HepG2 (cell line): ENCODE measurements at regions not wholly inside any gene's neighbourhood (a gene's known extent, or its start where the extent isn't known, plus 50 kb on each side); places are given as distances from the start of the nearest gene placed in this dataset.

ENCODE experiments used
- ATAC-seq: fragments of 200-7000 bp; cut with Tn5 transposase; 3 replicates; pipeline ENCODE4 v1.9.1; 2020; ENCODE audit warnings: mild to moderate bottlenecking, moderate library complexity
- BruUV-seq: library from RNA; stranded (reverse); fragments of 400-500 nt; replicated peaks from 2 replicates; lab custom pipeline; 2021; lab: Mats Ljungman, UMichigan
- CTCF ChIA-PET: fragments of 300-600 bp; formaldehyde crosslinking; extraction: SDS; loops from one replicate; lab custom pipeline; 2021; ENCODE audit warnings: low total read pairs, inconsistent platforms, low intra/inter-chr PET ratio; lab: Yijun Ruan, JAX
- POLR2A ChIA-PET: fragments of 350-600 bp; sonication (Branson Sonifier 250); formaldehyde crosslinking; loops from one replicate; lab custom pipeline; 2020; ENCODE audit warnings: antibody characterized with exemption, inconsistent platforms; lab: Yijun Ruan, JAX
- DNase-seq: peaks from one replicate; pipeline ENCODE4 v3.0.0-alpha.2; 2015; ENCODE audit warnings: low spot score
- FAIRE-seq: peaks from 3 replicates; lab custom pipeline; 2011; peaks lifted over from hg19 to GRCh38; lab: Jason Lieb, UNC
- H2AFZ ChIP-seq: one replicate; pipeline ENCODE4 v1.6.1; 2011; ENCODE audit warnings: low read length, inconsistent platforms
- H3K27ac ChIP-seq: fragments of 300-600 bp; 3 replicates; pipeline ENCODE4 v1.8.0; 2011; ENCODE audit warnings: mixed run types, mild to moderate bottlenecking, mixed read lengths, low read length, inconsistent platforms; ENCODE audit not compliant: insufficient read depth; ENCODE audit errors: extremely low read length
- H3K27me3 ChIP-seq, 2 experiments: fragments of 200-600 bp in 1 of 2; 2 replicates in 1 of 2; 3 replicates in 1 of 2; pipeline versions ENCODE4 v1.6.0 to v1.8.0; 2011; ENCODE audit warnings: low read length in 2 of 2, mild to moderate bottlenecking in 2 of 2, moderate library complexity in 2 of 2, inconsistent platforms in 1 of 2; ENCODE audit not compliant: insufficient read depth in 2 of 2, control insufficient read depth in 1 of 2
- H3K36me3 ChIP-seq, 2 experiments: fragments of 200-600 bp in 1 of 2; replicated peaks in 1 of 2; 2 replicates in 1 of 2; 3 replicates in 1 of 2; pipeline versions ENCODE4 v1.5.1 to v1.8.0; 2011; ENCODE audit warnings: low read length in 2 of 2, inconsistent platforms in 1 of 2; ENCODE audit not compliant: insufficient read depth in 2 of 2, control insufficient read depth in 1 of 2
- H3K4me1 ChIP-seq: 2 replicates; pipeline ENCODE4 v1.5.1; 2012; ENCODE audit warnings: low read length, inconsistent platforms; ENCODE audit not compliant: insufficient read depth
- H3K4me2 ChIP-seq: 2 replicates; pipeline ENCODE4 v1.6.0; 2011; ENCODE audit warnings: low read depth, low read length, inconsistent platforms
- H3K4me3 ChIP-seq, 3 experiments: fragments of 200-600 bp in 1 of 3; sonication (generic), shearing (Covaris generic) in 1 of 3; replicated peaks in 1 of 3; 2 replicates each; pipeline ENCODE4 v1.5.1; 2011 to 2016; ENCODE audit warnings: low read length in 3 of 3, inconsistent platforms in 2 of 3, low read depth in 2 of 3, mild to moderate bottlenecking in 2 of 3, control low read depth in 1 of 3, mixed read lengths in 1 of 3; ENCODE audit not compliant: insufficient read depth in 1 of 3
- H3K79me2 ChIP-seq: one replicate; pipeline ENCODE4 v1.6.1; 2011; ENCODE audit warnings: low read length, inconsistent platforms; ENCODE audit not compliant: insufficient read depth
- H3K9ac ChIP-seq: 2 replicates; pipeline ENCODE4 v1.6.0; 2011; ENCODE audit warnings: mild to moderate bottlenecking, low read depth, low read length, inconsistent platforms; ENCODE audit not compliant: insufficient read depth
- H3K9me3 ChIP-seq: 2 replicates; pipeline ENCODE4 v1.5.1; 2012; ENCODE audit warnings: mild to moderate bottlenecking, low read length
- H4K20me1 ChIP-seq: 2 replicates; pipeline ENCODE4 v1.6.0; 2011; ENCODE audit warnings: inconsistent platforms, mild to moderate bottlenecking, low read length, moderate library complexity; ENCODE audit not compliant: insufficient read depth
- AKAP8 ChIP-seq: sonication (generic); formaldehyde crosslinking; IDR thresholded peaks from 2 replicates; pipeline ENCODE4 v1.5.1; 2020; ENCODE audit warnings: mild to moderate bottlenecking, missing genetic modification reagents
- ATF7 ChIP-seq, 2 experiments: fragments of 450-650 bp in 1 of 2; sonication (generic) in 1 of 2; formaldehyde crosslinking in 1 of 2; IDR thresholded peaks; 2 replicates each; pipeline versions ENCODE4 v1.4.0 to v1.6.1; 2016 to 2020; ENCODE audit warnings: antibody characterized with exemption in 1 of 2, mild to moderate bottlenecking in 1 of 2, missing genetic modification reagents in 1 of 2
- BCL6 ChIP-seq: IDR thresholded peaks from 2 replicates; pipeline ENCODE4 v1.6.1; 2016; ENCODE audit warnings: missing genetic modification reagents, missing compliant biosample characterization
- BHLHE40 ChIP-seq: IDR thresholded peaks from 2 replicates; pipeline ENCODE4 v1.6.1; 2011; ENCODE audit warnings: low read length, improper control_type of control experiment
- ELF4 ChIP-seq: sonication (generic); formaldehyde crosslinking; IDR thresholded peaks from 2 replicates; pipeline ENCODE4 v1.5.0; 2020; ENCODE audit warnings: missing genetic modification reagents, mild to moderate bottlenecking, moderate library complexity, borderline replicate concordance
- HDAC2 ChIP-seq: sonication (generic); formaldehyde crosslinking; IDR thresholded peaks from 2 replicates; pipeline ENCODE4 v1.4.0; 2020; ENCODE audit warnings: missing genetic modification reagents
- MTA1 ChIP-seq: sonication (generic); formaldehyde crosslinking; IDR thresholded peaks from 2 replicates; pipeline ENCODE4 v1.4.0; 2020; ENCODE audit warnings: missing genetic modification reagents, mild to moderate bottlenecking, borderline replicate concordance
- NFIC ChIP-seq: IDR thresholded peaks from 2 replicates; pipeline ENCODE4 v1.6.1; 2012; ENCODE audit warnings: mild to moderate bottlenecking, low read length, inconsistent platforms
- POLR2G ChIP-seq: fragments of 200-400 bp; formaldehyde crosslinking; IDR thresholded peaks from 2 replicates; pipeline ENCODE4 v1.6.1; 2018; ENCODE audit warnings: mild to moderate bottlenecking, low read depth, low read length, moderate library complexity
- SP4 ChIP-seq: sonication (generic); formaldehyde crosslinking; IDR thresholded peaks from 2 replicates; pipeline ENCODE4 v1.8.1; 2023; ENCODE audit warnings: mild to moderate bottlenecking, missing genetic modification reagents
- WIZ ChIP-seq: sonication (generic); formaldehyde crosslinking; IDR thresholded peaks from 2 replicates; pipeline ENCODE4 v1.5.1; 2020; ENCODE audit warnings: mild to moderate bottlenecking, missing genetic modification reagents
- ZFP36L1 ChIP-seq: sonication (generic); formaldehyde crosslinking; IDR thresholded peaks from 2 replicates; pipeline ENCODE4 v1.8.0; 2022; ENCODE audit warnings: mild to moderate bottlenecking, missing genetic modification reagents, moderate library complexity
- ZFP36L2 ChIP-seq: sonication (generic); formaldehyde crosslinking; IDR thresholded peaks from 2 replicates; pipeline ENCODE4 v1.4.0; 2020; ENCODE audit warnings: missing genetic modification reagents
- ZNF12 ChIP-seq: sonication (generic); formaldehyde crosslinking; IDR thresholded peaks from 2 replicates; pipeline ENCODE4 v1.5.0; 2020; ENCODE audit warnings: missing genetic modification reagents
- ZNF205 ChIP-seq: IDR thresholded peaks from 2 replicates; pipeline ENCODE4 v1.6.1; 2018; ENCODE audit warnings: missing biosample characterization, missing genetic modification reagents
- ZNF670 ChIP-seq: sonication (generic); formaldehyde crosslinking; IDR thresholded peaks from 2 replicates; pipeline ENCODE4 v1.8.0; 2022; ENCODE audit warnings: mild to moderate bottlenecking, missing genetic modification reagents, borderline replicate concordance
- ZNF746 ChIP-seq: sonication (generic); formaldehyde crosslinking; IDR thresholded peaks from 2 replicates; pipeline ENCODE4 v1.8.0; 2022; ENCODE audit warnings: mild to moderate bottlenecking, missing genetic modification reagents
- ZNF761 ChIP-seq: sonication (generic); formaldehyde crosslinking; conservative IDR thresholded peaks from 2 replicates; pipeline ENCODE4 v1.4.0; 2020; ENCODE audit warnings: mild to moderate bottlenecking, missing genetic modification reagents
- ZNF780A ChIP-seq: sonication (generic); formaldehyde crosslinking; IDR thresholded peaks from 2 replicates; pipeline ENCODE4 v1.8.0; 2022; ENCODE audit warnings: mild to moderate bottlenecking, missing genetic modification reagents, moderate library complexity
- WGBS: methylation state at CpG from one replicate; pipeline ENCODE4 v1.1.6; 2017; ENCODE audit warnings: low lambda C conversion rate; 5-methylcytosine and 5-hydroxymethylcytosine counted together
- in situ Hi-C: cut with HindIII; loops from 2 replicates; pipeline ENCODE4 v1.10.0; 2017; ENCODE audit warnings: low pct_unique_long_range_greater_than_20kb; ENCODE audit not compliant: extremely low pct_ligation_motif_present
- intact Hi-C: fragments of 100-400 bp; cut with micrococcal nuclease; formaldehyde crosslinking; loops from one replicate; pipeline ENCODE4 v1.10.0; 2022; ENCODE audit not compliant: unreplicated experiment
- TF ChIP-seq, protein P1 (sequence below): sonication (generic); formaldehyde crosslinking; IDR thresholded peaks from 2 replicates; pipeline ENCODE4 v1.4.0; 2020; ENCODE audit warnings: low read depth, mild to moderate bottlenecking, missing genetic modification reagents

DNA sequence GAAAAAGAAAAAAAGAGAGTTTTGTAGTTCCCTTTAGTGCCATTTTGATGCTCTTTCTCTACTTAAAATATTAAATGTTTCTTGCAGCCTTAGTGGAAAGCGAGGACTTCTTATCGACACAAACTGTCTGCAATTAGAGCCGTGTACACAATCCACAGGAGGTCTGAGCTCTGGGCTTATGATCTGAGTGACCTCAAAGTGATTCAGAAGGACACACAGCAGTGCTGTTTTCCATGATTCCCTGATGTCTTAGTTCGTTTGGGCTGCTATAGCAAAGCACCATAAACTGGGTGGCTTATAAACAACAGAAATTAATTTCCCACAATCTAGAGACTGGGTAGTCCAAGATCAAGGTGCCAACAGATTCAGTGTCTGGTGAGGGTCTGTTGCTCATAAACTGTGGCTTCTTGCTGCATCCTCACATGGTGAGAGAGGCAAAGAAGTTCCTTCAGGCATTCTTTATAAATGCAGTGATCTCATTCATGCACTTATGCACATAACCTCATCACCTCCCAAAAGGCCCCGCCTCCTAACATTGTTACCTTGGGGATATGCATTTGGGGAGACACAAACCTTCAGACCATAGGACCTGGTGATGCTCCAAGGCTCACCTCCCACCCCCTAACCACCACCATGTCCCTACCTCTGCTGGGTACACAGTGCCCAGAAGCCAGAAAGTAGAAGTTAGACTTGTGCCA lies 204.5 kb upstream of the GHITM start:
- Histone ChIP-seq H3K4me3 (no peak overlapping the region), H3K36me3 (no peaks in the 10 kb centered on the region), H3K4me1 (no peaks in the 10 kb centered on the region), H4K20me1 (no peaks in the 10 kb centered on the region), H3K27ac (no peak overlapping the region), H3K4me2 (no peak overlapping the region), H3K9ac (no peak overlapping the region), H3K27me3 (no peaks in the 10 kb centered on the region), H3K9me3 (no peaks in the 10 kb centered on the region), H2AFZ (no peak overlapping the region), H3K79me2 (no peaks in the 10 kb centered on the region)
- in situ Hi-C loops: no loop called here
- DNase-seq: no peak
- 4% methylated on average over 5 of the region's 5 CpGs for WGBS
- BruUV-seq: no TSS peak
- ChIA-PET CTCF (no interaction called here), POLR2A (no interaction called here)
- no peak for FAIRE-seq
- ATAC-seq: no peak
- intact Hi-C loops: no loop called here
- TF ChIP-seq SP4 (CRISPR knock-in tag) (no peak), ZNF780A (no peak), AKAP8 (CRISPR knock-in tag) (no peak), MTA1 (CRISPR knock-in tag) (no peak), NFIC (no peak), ZNF761 (no peak), ZFP36L2 (CRISPR knock-in tag) (no peak), ELF4 (CRISPR knock-in tag) (no peak), BHLHE40 (no peak), BCL6 (no peak), ZNF12 (no peak), ZNF205 (CRISPR knock-in tag) (no peak), ZNF746 (no peak), HDAC2 (CRISPR knock-in tag) (no peak), WIZ (CRISPR knock-in tag) (no peak), ATF7 (IDR thresholded peaks at IDR 0.05) (no peak), ATF7 (CRISPR knock-in tag; IDR thresholded peaks at IDR 0.05) (no peak), ZFP36L1 (no peak), ZNF670 (CRISPR knock-in tag) (no peak), POLR2G (no peak)
- TF ChIP-seq, protein P1, sequence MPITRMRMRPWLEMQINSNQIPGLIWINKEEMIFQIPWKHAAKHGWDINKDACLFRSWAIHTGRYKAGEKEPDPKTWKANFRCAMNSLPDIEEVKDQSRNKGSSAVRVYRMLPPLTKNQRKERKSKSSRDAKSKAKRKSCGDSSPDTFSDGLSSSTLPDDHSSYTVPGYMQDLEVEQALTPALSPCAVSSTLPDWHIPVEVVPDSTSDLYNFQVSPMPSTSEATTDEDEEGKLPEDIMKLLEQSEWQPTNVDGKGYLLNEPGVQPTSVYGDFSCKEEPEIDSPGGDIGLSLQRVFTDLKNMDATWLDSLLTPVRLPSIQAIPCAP: no peak
